ENCODE measurements at regions not wholly inside any gene's neighbourhood (a gene's known extent, or its start where the extent isn't known, plus 50 kb on each side); places are given as distances from the start of the nearest gene placed in this dataset.

GRCh38 chr12:61282790-61283575 is 977.2 kb upstream of the USP15 start:
- TF ChIP-seq, protein P1, sequence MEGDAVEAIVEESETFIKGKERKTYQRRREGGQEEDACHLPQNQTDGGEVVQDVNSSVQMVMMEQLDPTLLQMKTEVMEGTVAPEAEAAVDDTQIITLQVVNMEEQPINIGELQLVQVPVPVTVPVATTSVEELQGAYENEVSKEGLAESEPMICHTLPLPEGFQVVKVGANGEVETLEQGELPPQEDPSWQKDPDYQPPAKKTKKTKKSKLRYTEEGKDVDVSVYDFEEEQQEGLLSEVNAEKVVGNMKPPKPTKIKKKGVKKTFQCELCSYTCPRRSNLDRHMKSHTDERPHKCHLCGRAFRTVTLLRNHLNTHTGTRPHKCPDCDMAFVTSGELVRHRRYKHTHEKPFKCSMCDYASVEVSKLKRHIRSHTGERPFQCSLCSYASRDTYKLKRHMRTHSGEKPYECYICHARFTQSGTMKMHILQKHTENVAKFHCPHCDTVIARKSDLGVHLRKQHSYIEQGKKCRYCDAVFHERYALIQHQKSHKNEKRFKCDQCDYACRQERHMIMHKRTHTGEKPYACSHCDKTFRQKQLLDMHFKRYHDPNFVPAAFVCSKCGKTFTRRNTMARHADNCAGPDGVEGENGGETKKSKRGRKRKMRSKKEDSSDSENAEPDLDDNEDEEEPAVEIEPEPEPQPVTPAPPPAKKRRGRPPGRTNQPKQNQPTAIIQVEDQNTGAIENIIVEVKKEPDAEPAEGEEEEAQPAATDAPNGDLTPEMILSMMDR (conservative IDR thresholded peaks at IDR 0.05; ENCODE audit: low read length), result no peak
- TF ChIP-seq EZH2phosphoT487 (IDR thresholded peaks at IDR 0.05; ENCODE audit: borderline replicate concordance), result no peak

Measured in Loucy (cell line).